HepG2 (cell line): ENCODE measurements at regions not wholly inside any gene's neighbourhood (a gene's known extent, or its start where the extent isn't known, plus 50 kb on each side); places are given as distances from the start of the nearest gene placed in this dataset.
A peak's percentile ranks its signal among the peaks of the same experiment; 100 is the strongest.

Experiments used
- ATAC-seq: fragments of 200-7000 bp; cut with Tn5 transposase; 3 replicates; pipeline ENCODE4 v1.9.1; 2020; ENCODE audit warnings: mild to moderate bottlenecking, moderate library complexity
- BruUV-seq: library from RNA; stranded (reverse); fragments of 400-500 nt; replicated peaks from 2 replicates; lab custom pipeline; 2021; lab: Mats Ljungman, UMichigan
- CTCF ChIA-PET: fragments of 300-600 bp; formaldehyde crosslinking; extraction: SDS; loops from one replicate; lab custom pipeline; 2021; ENCODE audit warnings: low total read pairs, inconsistent platforms, low intra/inter-chr PET ratio; lab: Yijun Ruan, JAX
- POLR2A ChIA-PET: fragments of 350-600 bp; sonication (Branson Sonifier 250); formaldehyde crosslinking; loops from one replicate; lab custom pipeline; 2020; ENCODE audit warnings: antibody characterized with exemption, inconsistent platforms; lab: Yijun Ruan, JAX
- DNase-seq: peaks from one replicate; pipeline ENCODE4 v3.0.0-alpha.2; 2015; ENCODE audit warnings: low spot score
- FAIRE-seq: peaks from 3 replicates; lab custom pipeline; 2011; peaks lifted over from hg19 to GRCh38; lab: Jason Lieb, UNC
- H2AFZ ChIP-seq: one replicate; pipeline ENCODE4 v1.6.1; 2011; ENCODE audit warnings: low read length, inconsistent platforms
- H3K27ac ChIP-seq: fragments of 300-600 bp; 3 replicates; pipeline ENCODE4 v1.8.0; 2011; ENCODE audit warnings: mixed run types, mild to moderate bottlenecking, mixed read lengths, low read length, inconsistent platforms; ENCODE audit not compliant: insufficient read depth; ENCODE audit errors: extremely low read length
- H3K27me3 ChIP-seq, 2 experiments: fragments of 200-600 bp in 1 of 2; 2 replicates in 1 of 2; 3 replicates in 1 of 2; pipeline versions ENCODE4 v1.6.0 to v1.8.0; 2011; ENCODE audit warnings: low read length in 2 of 2, mild to moderate bottlenecking in 2 of 2, moderate library complexity in 2 of 2, inconsistent platforms in 1 of 2; ENCODE audit not compliant: insufficient read depth in 2 of 2, control insufficient read depth in 1 of 2
- H3K36me3 ChIP-seq, 2 experiments: fragments of 200-600 bp in 1 of 2; replicated peaks in 1 of 2; 2 replicates in 1 of 2; 3 replicates in 1 of 2; pipeline versions ENCODE4 v1.5.1 to v1.8.0; 2011; ENCODE audit warnings: low read length in 2 of 2, inconsistent platforms in 1 of 2; ENCODE audit not compliant: insufficient read depth in 2 of 2, control insufficient read depth in 1 of 2
- H3K4me1 ChIP-seq: 2 replicates; pipeline ENCODE4 v1.5.1; 2012; ENCODE audit warnings: low read length, inconsistent platforms; ENCODE audit not compliant: insufficient read depth
- H3K4me2 ChIP-seq: 2 replicates; pipeline ENCODE4 v1.6.0; 2011; ENCODE audit warnings: low read depth, low read length, inconsistent platforms
- H3K4me3 ChIP-seq, 3 experiments: fragments of 200-600 bp in 1 of 3; sonication (generic), shearing (Covaris generic) in 1 of 3; replicated peaks in 1 of 3; 2 replicates each; pipeline ENCODE4 v1.5.1; 2011 to 2016; ENCODE audit warnings: low read length in 3 of 3, inconsistent platforms in 2 of 3, low read depth in 2 of 3, mild to moderate bottlenecking in 2 of 3, control low read depth in 1 of 3, mixed read lengths in 1 of 3; ENCODE audit not compliant: insufficient read depth in 1 of 3
- H3K79me2 ChIP-seq: one replicate; pipeline ENCODE4 v1.6.1; 2011; ENCODE audit warnings: low read length, inconsistent platforms; ENCODE audit not compliant: insufficient read depth
- H3K9ac ChIP-seq: 2 replicates; pipeline ENCODE4 v1.6.0; 2011; ENCODE audit warnings: mild to moderate bottlenecking, low read depth, low read length, inconsistent platforms; ENCODE audit not compliant: insufficient read depth
- H3K9me3 ChIP-seq: 2 replicates; pipeline ENCODE4 v1.5.1; 2012; ENCODE audit warnings: mild to moderate bottlenecking, low read length
- H4K20me1 ChIP-seq: 2 replicates; pipeline ENCODE4 v1.6.0; 2011; ENCODE audit warnings: inconsistent platforms, mild to moderate bottlenecking, low read length, moderate library complexity; ENCODE audit not compliant: insufficient read depth
- ATF5 ChIP-seq: sonication (generic); formaldehyde crosslinking; IDR thresholded peaks from 2 replicates; pipeline ENCODE4 v1.4.0; 2020; ENCODE audit warnings: mild to moderate bottlenecking, low read depth, missing genetic modification reagents
- ATF7 ChIP-seq, 2 experiments: fragments of 450-650 bp in 1 of 2; sonication (generic) in 1 of 2; formaldehyde crosslinking in 1 of 2; IDR thresholded peaks; 2 replicates each; pipeline versions ENCODE4 v1.4.0 to v1.6.1; 2016 to 2020; ENCODE audit warnings: antibody characterized with exemption in 1 of 2, mild to moderate bottlenecking in 1 of 2, missing genetic modification reagents in 1 of 2
- CHD4 ChIP-seq: fragments of 200-600 bp; sonication (generic); IDR thresholded peaks from 2 replicates; pipeline ENCODE4 v1.7.0; 2017; ENCODE audit warnings: mild to moderate bottlenecking, low read length, borderline replicate concordance
- FOXC1 ChIP-seq: sonication (generic); formaldehyde crosslinking; IDR thresholded peaks from 2 replicates; pipeline ENCODE4 v1.8.0; 2022; ENCODE audit warnings: mild to moderate bottlenecking, missing genetic modification reagents, borderline replicate concordance
- HHEX ChIP-seq: IDR thresholded peaks from 2 replicates; pipeline ENCODE4 v1.6.1; 2016; ENCODE audit warnings: control low read depth
- HNRNPL ChIP-seq: fragments of 200-400 bp; formaldehyde crosslinking; IDR thresholded peaks from 2 replicates; pipeline ENCODE4 v1.6.1; 2017; ENCODE audit warnings: mild to moderate bottlenecking, low read depth, low read length
- NONO ChIP-seq, 2 experiments: fragments of 450-650 bp in 1 of 2; sonication (generic) in 1 of 2; formaldehyde crosslinking in 1 of 2; IDR thresholded peaks in 1 of 2; conservative IDR thresholded peaks in 1 of 2; 2 replicates each; pipeline versions ENCODE4 v1.6.1 to v1.8.0; 2017 to 2022; ENCODE audit warnings: mild to moderate bottlenecking in 1 of 2, missing genetic modification reagents in 1 of 2, moderate library complexity in 1 of 2
- NR0B2 ChIP-seq: sonication (generic); formaldehyde crosslinking; IDR thresholded peaks from 2 replicates; pipeline ENCODE4 v1.4.0; 2020; ENCODE audit warnings: mild to moderate bottlenecking, missing genetic modification reagents
- REST ChIP-seq, 2 experiments: IDR thresholded peaks; 2 replicates each; pipeline ENCODE4 v1.6.1; 2011 to 2012; ENCODE audit warnings: low read length in 2 of 2, borderline replicate concordance in 1 of 2, low read depth in 1 of 2, mild to moderate bottlenecking in 1 of 2, moderate library complexity in 1 of 2
- SETDB1 ChIP-seq: sonication (generic); formaldehyde crosslinking; IDR thresholded peaks from 2 replicates; pipeline ENCODE4 v1.5.1; 2020; ENCODE audit warnings: missing genetic modification reagents, mild to moderate bottlenecking, borderline replicate concordance
- THAP7 ChIP-seq: sonication (generic); formaldehyde crosslinking; IDR thresholded peaks from 2 replicates; pipeline ENCODE4 v1.8.1; 2023; ENCODE audit warnings: mild to moderate bottlenecking, missing genetic modification reagents
- ZBTB25 ChIP-seq: IDR thresholded peaks from 2 replicates; pipeline ENCODE4 v1.6.1; 2018; ENCODE audit warnings: missing genetic modification reagents
- ZBTB7A ChIP-seq: sonication (generic); formaldehyde crosslinking; IDR thresholded peaks from 2 replicates; pipeline ENCODE4 v1.8.0; 2022; ENCODE audit warnings: mild to moderate bottlenecking, missing genetic modification reagents
- ZNF143 ChIP-seq: sonication (generic); formaldehyde crosslinking; IDR thresholded peaks from 2 replicates; pipeline ENCODE4 v1.4.0; 2020; ENCODE audit warnings: missing genetic modification reagents
- ZNF33A ChIP-seq: sonication (generic); formaldehyde crosslinking; IDR thresholded peaks from 2 replicates; pipeline ENCODE4 v1.5.1; 2020; ENCODE audit warnings: missing genetic modification reagents, mild to moderate bottlenecking, moderate library complexity, borderline replicate concordance
- WGBS: methylation state at CpG from one replicate; pipeline ENCODE4 v1.1.6; 2017; ENCODE audit warnings: low lambda C conversion rate; 5-methylcytosine and 5-hydroxymethylcytosine counted together
- in situ Hi-C: cut with HindIII; loops from 2 replicates; pipeline ENCODE4 v1.10.0; 2017; ENCODE audit warnings: low pct_unique_long_range_greater_than_20kb; ENCODE audit not compliant: extremely low pct_ligation_motif_present
- intact Hi-C: fragments of 100-400 bp; cut with micrococcal nuclease; formaldehyde crosslinking; loops from one replicate; pipeline ENCODE4 v1.10.0; 2022; ENCODE audit not compliant: unreplicated experiment

- FAIRE-seq (no peak), ATAC-seq (no peak), DNase-seq (no peak)
- no peaks in the 10 kb centered on the region for H3K9me3 ChIP-seq
- H3K27me3 ChIP-seq = no peaks in the 10 kb centered on the region; a peak in 1 of 5 replicates
- H3K4me3 ChIP-seq = peak overlapping the region in 1 of 3 experiments; percentile 18; a peak in 1 of 6 replicates
- WGBS = 63% methylated on average over 4 of the region's 4 CpGs
- H3K36me3 ChIP-seq = no peaks in the 10 kb centered on the region
- POLR2A ChIA-PET = interaction anchor here (1.1 to 1.9 kb wide), 3 partner anchors 9 to 436 kb away, joined by 3 to 9 read pairs (median 3); no protein-coding TSS in a partner anchor
- no peaks in the 10 kb centered on the region for H4K20me1 ChIP-seq
- intact Hi-C loops = loop anchor here (5.0 kb wide), 1 partner anchor 663 kb away; no protein-coding TSS in a partner anchor
- H3K9ac ChIP-seq = peak overlapping the region; percentile 12; the same call in 1 of the 2 replicates
- peaks cover 56% of the 10 kb centered on the region for H3K4me1 ChIP-seq
- peak overlapping the region; percentile 71 for H3K27ac ChIP-seq
- CTCF ChIA-PET = no interaction called here
- BruUV-seq = no TSS peak
- H3K4me2 ChIP-seq = peak overlapping the region; percentile 72
- no peaks in the 10 kb centered on the region for H3K79me2 ChIP-seq
- no peak overlapping the region for H2AFZ ChIP-seq
- in situ Hi-C loops = no loop called here
- TF ChIP-seq HNRNPL = no peak
- TF ChIP-seq ZNF33A (CRISPR knock-in tag) = 0 out of 2 replicates have a peak, but pooled peaks have one; percentile 37
- peak; percentile 18; the same call in 1 of the 2 replicates for TF ChIP-seq ATF7 (IDR thresholded peaks at IDR 0.05)
- no peak for TF ChIP-seq ATF7 (CRISPR knock-in tag; IDR thresholded peaks at IDR 0.05)
- TF ChIP-seq THAP7 = no peak
- no peak for TF ChIP-seq NONO (IDR thresholded peaks at IDR 0.05)
- TF ChIP-seq NONO (CRISPR knock-in tag; conservative IDR thresholded peaks at IDR 0.05) = no peak
- no peak for TF ChIP-seq HHEX
- TF ChIP-seq SETDB1 (CRISPR knock-in tag) = no peak
- TF ChIP-seq ZBTB7A (CRISPR knock-in tag) = no peak
- no peak for TF ChIP-seq NR0B2 (CRISPR knock-in tag)
- no peak for TF ChIP-seq ZNF143
- no peak for TF ChIP-seq FOXC1 (CRISPR knock-in tag)
- TF ChIP-seq CHD4 = 0 out of 2 replicates have a peak, but pooled peaks have one; percentile 13
- TF ChIP-seq REST (IDR thresholded peaks at IDR 0.05; ENCODE audit: borderline replicate concordance in 1 of 2, low read depth in 1 of 2, low read length in 2 of 2) = no peak
- TF ChIP-seq ATF5 = no peak
- no peak for TF ChIP-seq ZBTB25
Measured at GRCh38 chr3:72154391-72155335, 369.7 kb upstream of the PROK2 start.
